ENCODE measurements at regions not wholly inside any gene's neighbourhood (a gene's known extent, or its start where the extent isn't known, plus 50 kb on each side); places are given as distances from the start of the nearest gene placed in this dataset.

GRCh38 chr16:35543486-35543885 is 2084.1 kb downstream of the TP53TG3F start:
- Histone ChIP-seq H3K9me3 (ENCODE audit: control insufficient read depth, low read depth, low read length) (peaks cover 48% of the 10 kb centered on the region), H3K23ac (ENCODE audit: insufficient read length, low read depth, low read length) (no peak overlapping the region), H2AK5ac (ENCODE audit: insufficient read length, low read length) (no peak overlapping the region), H3T11ph (ENCODE audit: low read length) (no peak overlapping the region), H4K5ac (ENCODE audit: insufficient read length, low read depth, low read length) (no peak overlapping the region), H3K9ac (ENCODE audit: extremely low read depth, insufficient read length, low read length) (no peak overlapping the region), H4K8ac (replicated peaks; ENCODE audit: insufficient read length, low read depth, low read length) (no peak overlapping the region), H4K91ac (ENCODE audit: insufficient read length, low read depth, low read length) (no peak overlapping the region), H2BK12ac (ENCODE audit: insufficient read length, low read depth, low read length) (no peak overlapping the region), H2BK20ac (ENCODE audit: low read depth, low read length, poor library complexity, severe bottlenecking) (no peak overlapping the region), H3K56ac (ENCODE audit: insufficient read length, low read depth, low read length) (no peak overlapping the region), H3K4me1 (ENCODE audit: insufficient read depth, low read length) (no peaks in the 10 kb centered on the region), H3K18ac (ENCODE audit: insufficient read length, low read depth, low read length) (no peak overlapping the region), H3K27ac (ENCODE audit: insufficient read length, low read depth, low read length) (no peak overlapping the region), H3K79me1 (ENCODE audit: insufficient read depth, low read depth, low read length, poor library complexity, severe bottlenecking) (no peaks in the 10 kb centered on the region), H2AFZ (ENCODE audit: low read length) (no peak overlapping the region), H3K14ac (ENCODE audit: insufficient read depth, low read length) (no peak overlapping the region), H3K4ac (ENCODE audit: low read depth, low read length) (no peak overlapping the region), H3K79me2 (ENCODE audit: insufficient read depth, low read length) (no peaks in the 10 kb centered on the region), H3K27me3 (ENCODE audit: insufficient read depth, low read length) (no peaks in the 10 kb centered on the region), H3K4me2 (ENCODE audit: insufficient read depth, insufficient read length, low read length) (no peak overlapping the region), H3K23me2 (ENCODE audit: insufficient read length, low read depth, low read length, poor library complexity, severe bottlenecking) (no peaks in the 10 kb centered on the region), H2BK120ac (ENCODE audit: low read depth, low read length, poor library complexity, severe bottlenecking) (no peak overlapping the region), H2BK15ac (ENCODE audit: low read depth, low read length) (no peak overlapping the region), H2BK5ac (ENCODE audit: insufficient read length, low read length) (no peak overlapping the region), H4K20me1 (ENCODE audit: control insufficient read depth, insufficient read depth, insufficient read length) (no peaks in the 10 kb centered on the region)
- H3K4me3 Mint-ChIP-seq, result no peak overlapping the region
- H3K4me1 Mint-ChIP-seq, result no peaks in the 10 kb centered on the region
- WGBS (ENCODE audit: extremely low coverage, insufficient read length, low lambda C conversion rate), result no CpG with 5 or more reads among the region's 27 CpGs
- peaks cover 83 to 93% of the 10 kb centered on the region in 2 experiments for H3K9me3 Mint-ChIP-seq
- H3K27me3 Mint-ChIP-seq (ENCODE audit: low read depth), result no peaks in the 10 kb centered on the region
- peaks cover 0 to 15% (median 5%) of the 10 kb centered on the region in 3 experiments; a peak in 5 of 7 replicates for H3K36me3 Mint-ChIP-seq (ENCODE audit: insufficient read depth in 1 of 3, low read depth in 3 of 3)
- H3K27ac Mint-ChIP-seq, result no peak overlapping the region
- DNase-seq, result no peak
- no peak for TF ChIP-seq CTCF (conservative IDR thresholded peaks at IDR 0.05)

All from H9 (cell line).